SHP77 treated with DMSO at 0.1 percent for 48 hours (cell line): ENCODE measurements at regions not wholly inside any gene's neighbourhood (a gene's known extent, or its start where the extent isn't known, plus 50 kb on each side); places are given as distances from the start of the nearest gene placed in this dataset.
"Not testable (repeated sequence)": the region's sequence is repeated elsewhere in the genome, so short reads cannot be mapped to it uniquely, and the experiment has no call there.

Source experiments
- DNase-seq: peaks from one replicate; lab custom pipeline; 2025; lab: John Stamatoyannopoulos, UW

GRCh38 chr14:99995700-99996356, 69.4 kb upstream of the EVL start:
- DNase-seq = peak; percentile 18

DNA sequence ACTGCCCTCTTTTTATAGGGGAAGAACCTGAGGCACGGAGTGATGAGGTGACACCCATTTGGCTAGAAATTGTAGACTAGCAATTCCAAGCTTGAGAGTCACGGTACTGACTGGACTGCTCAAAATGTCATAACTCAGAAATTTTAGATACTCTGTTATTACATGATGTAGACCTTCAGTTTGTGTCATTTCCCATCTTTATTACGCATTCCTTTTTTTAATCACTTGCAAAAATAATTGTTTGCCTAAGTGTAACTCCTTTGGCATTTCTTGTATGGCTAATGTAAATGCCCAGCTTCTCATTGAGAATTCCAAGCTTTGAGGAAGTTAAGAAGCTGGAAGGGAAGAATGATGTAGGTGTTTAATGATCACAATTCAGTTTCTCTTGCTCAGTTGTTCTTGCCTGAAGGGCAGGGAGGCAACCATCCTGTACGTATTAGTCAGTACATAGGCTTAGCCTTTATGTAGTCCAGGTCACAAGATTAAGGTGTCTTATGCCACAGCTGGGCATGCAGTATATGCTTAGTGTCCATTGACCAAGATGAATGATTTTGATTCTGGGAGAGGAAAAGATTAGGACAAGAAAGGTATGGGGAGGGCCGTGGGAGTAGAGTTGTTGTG, 68.2 kb upstream of the EVL start:
- no peak for DNase-seq

- not testable (repeated sequence) for DNase-seq
These were observed 64.8 kb upstream of the EVL start for GRCh38 chr14:100000398-100000797.

DNA sequence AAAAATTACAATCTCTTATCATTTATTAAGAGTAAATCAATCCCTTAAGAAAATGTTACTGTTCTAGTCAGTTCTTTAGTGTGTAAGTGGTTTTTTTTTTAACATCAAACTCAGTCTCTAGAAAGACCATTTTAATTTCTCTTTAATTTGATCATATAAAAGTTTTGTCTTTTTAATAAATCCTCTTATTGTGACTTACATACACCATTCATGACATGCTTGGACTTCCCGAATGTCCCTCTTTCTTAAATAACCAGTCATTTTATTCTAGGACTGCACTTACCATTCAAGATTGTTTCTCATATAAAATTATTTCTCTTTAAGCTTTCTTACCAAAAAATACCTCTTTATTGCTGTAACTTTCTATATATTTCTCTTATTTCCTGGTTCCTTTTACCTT, 60.8 kb upstream of the EVL start:
- DNase-seq = no peak

- DNase-seq = no peak
These were observed 58.0 kb upstream of the EVL start for GRCh38 chr14:100007254-100007653.

- not testable (repeated sequence) for DNase-seq
These were observed 55.4 kb upstream of the EVL start for GRCh38 chr14:100009802-100010201.

- DNase-seq = no peak
These were observed 54.5 kb upstream of the EVL start for GRCh38 chr14:100010679-100011078.

- DNase-seq = no peak
These were observed 53.4 kb upstream of the EVL start for GRCh38 chr14:100011628-100012325.

- no peak for DNase-seq
These were observed 52.5 kb upstream of the EVL start for GRCh38 chr14:100012478-100013327.

- no peak for DNase-seq
These were observed 50.0 kb upstream of the EVL start for GRCh38 chr14:100015251-100015655.
